Panc1 (cell line): ENCODE measurements at regions not wholly inside any gene's neighbourhood (a gene's known extent, or its start where the extent isn't known, plus 50 kb on each side); places are given as distances from the start of the nearest gene placed in this dataset.

Source experiments
- ATAC-seq: fragments of 200-7000 bp; cut with Tn5 transposase; 2 replicates; pipeline ENCODE4 v1.9.1; 2020; ENCODE audit warnings: mild to moderate bottlenecking, moderate library complexity
- BruUV-seq: library from RNA; stranded (reverse); fragments of 400-500 nt; replicated peaks from 2 replicates; lab custom pipeline; 2021; lab: Mats Ljungman, UMichigan
- CTCF ChIA-PET: fragments of 300-600 bp; sonication (Branson Sonifier 250); formaldehyde crosslinking; loops from one replicate; lab custom pipeline; 2022; ENCODE audit warnings: antibody characterized with exemption; lab: Charles Lee
- POLR2A ChIA-PET: fragments of 300-600 bp; sonication (Branson Sonifier 250); formaldehyde crosslinking; loops from one replicate; lab custom pipeline; 2022; ENCODE audit warnings: antibody characterized with exemption; lab: Charles Lee
- DNase-seq: peaks from one replicate; pipeline ENCODE4 v3.0.0-alpha.2; 2010; ENCODE audit warnings: low read depth, low spot score
- H3K27ac ChIP-seq: 2 replicates; pipeline ENCODE4 v1.5.1; 2011; ENCODE audit warnings: mild to moderate bottlenecking, low read length, inconsistent platforms
- H3K27me3 ChIP-seq: fragments of 200-500 bp; sonication (Bioruptor generic); 2 replicates; pipeline ENCODE4 v1.6.0; 2014; ENCODE audit warnings: low read length, inconsistent platforms; ENCODE audit not compliant: control insufficient read depth, insufficient read depth
- H3K36me3 ChIP-seq: fragments of 200-500 bp; sonication (Bioruptor generic); 2 replicates; pipeline ENCODE4 v1.5.1; 2014; ENCODE audit warnings: inconsistent platforms, mild to moderate bottlenecking, low read length, moderate library complexity; ENCODE audit not compliant: control insufficient read depth, insufficient read depth
- H3K4me1 ChIP-seq: 2 replicates; pipeline ENCODE4 v1.5.1; 2011; ENCODE audit warnings: inconsistent platforms, mild to moderate bottlenecking, low read length, moderate library complexity; ENCODE audit not compliant: control insufficient read depth, insufficient read depth
- H3K4me3 ChIP-seq, 2 experiments: 2 replicates each; pipeline ENCODE4 v1.5.1; 2011 to 2012; ENCODE audit warnings: low read depth in 2 of 2, low read length in 2 of 2, mild to moderate bottlenecking in 2 of 2, inconsistent platforms in 1 of 2, moderate library complexity in 1 of 2
- H3K9me3 ChIP-seq: fragments of 200-500 bp; sonication (Bioruptor generic); 2 replicates; pipeline ENCODE4 v1.5.1; 2014; ENCODE audit warnings: low read depth, mild to moderate bottlenecking, inconsistent platforms, low read length, moderate library complexity; ENCODE audit not compliant: control insufficient read depth, insufficient read depth
- CTCF ChIP-seq: fragments of 450-650 bp; IDR thresholded peaks from 2 replicates; pipeline ENCODE4 v1.5.1; 2017; ENCODE audit warnings: mild to moderate bottlenecking
- POLR2AphosphoS5 ChIP-seq: IDR thresholded peaks from 2 replicates; pipeline ENCODE4 v1.6.1; 2012; ENCODE audit warnings: mild to moderate bottlenecking, low read depth, low read length, moderate library complexity
- REST ChIP-seq, 2 experiments: IDR thresholded peaks; 2 replicates each; pipeline ENCODE4 v1.6.1; 2011 to 2012; ENCODE audit warnings: low read depth in 2 of 2, control low read depth in 1 of 2, low read length in 1 of 2, mild to moderate bottlenecking in 1 of 2, moderate library complexity in 1 of 2; ENCODE audit not compliant: insufficient read depth in 1 of 2
- SIN3A ChIP-seq: IDR thresholded peaks from 2 replicates; pipeline ENCODE4 v1.6.1; 2012; ENCODE audit warnings: low read depth, mild to moderate bottlenecking, low read length, moderate library complexity, borderline replicate concordance; ENCODE audit not compliant: insufficient read depth
- TCF7L2 ChIP-seq: IDR thresholded peaks from 2 replicates; pipeline ENCODE4 v1.6.1; 2011; ENCODE audit warnings: mild to moderate bottlenecking, low read depth, low read length, inconsistent platforms
- in situ Hi-C: cut with HindIII; loops from 2 replicates; pipeline ENCODE4 v1.10.0; 2016; ENCODE audit warnings: low sequenced_read_pairs, low pct_unique_long_range_greater_than_20kb
- intact Hi-C: fragments of 100-400 bp; cut with micrococcal nuclease; formaldehyde crosslinking; loops from one replicate; pipeline ENCODE4 v1.10.0; 2022; ENCODE audit not compliant: unreplicated experiment

GRCh38 chr1:166693158-166693557 lies 146.1 kb upstream of the POGK start:
- DNase-seq (no peak), ATAC-seq (no peak)
- intact Hi-C loops (no loop called here), in situ Hi-C loops (no loop called here)
- Histone ChIP-seq H3K36me3 (no peaks in the 10 kb centered on the region), H3K4me3 (no peak overlapping the region), H3K9me3 (no peaks in the 10 kb centered on the region), H3K27me3 (no peaks in the 10 kb centered on the region), H3K4me1 (no peaks in the 10 kb centered on the region), H3K27ac (no peak overlapping the region)
- ChIA-PET POLR2A (no interaction called here), CTCF (no interaction called here)
- BruUV-seq, result no TSS peak
- TF ChIP-seq TCF7L2 (no peak), CTCF (no peak), POLR2AphosphoS5 (no peak)

GRCh38 chr1:166693673-166694297 lies 145.5 kb upstream of the POGK start:
- ChIA-PET CTCF (no interaction called here), POLR2A (no interaction called here)
- Histone ChIP-seq H3K4me3 (no peak overlapping the region), H3K27me3 (no peaks in the 10 kb centered on the region), H3K9me3 (no peaks in the 10 kb centered on the region), H3K27ac (no peak overlapping the region), H3K4me1 (no peaks in the 10 kb centered on the region), H3K36me3 (no peaks in the 10 kb centered on the region)
- intact Hi-C loops (no loop called here), in situ Hi-C loops (no loop called here)
- BruUV-seq, result no TSS peak
- ATAC-seq, result no peak
- DNase-seq, result no peak
- no peak for TF ChIP-seq POLR2AphosphoS5
- TF ChIP-seq TCF7L2, result no peak
- no peak for TF ChIP-seq REST (IDR thresholded peaks at IDR 0.05; ENCODE audit: insufficient read depth in 1 of 2, low read depth in 2 of 2, low read length in 1 of 2)
- no peak for TF ChIP-seq CTCF
- TF ChIP-seq SIN3A, result no peak
